K562 (cell line): ENCODE measurements at regions not wholly inside any gene's neighbourhood (a gene's known extent, or its start where the extent isn't known, plus 50 kb on each side); places are given as distances from the start of the nearest gene placed in this dataset.

ENCODE experiments used
- BRCA1 ChIP-seq, 2 experiments: fragments of 450-650 bp in 1 of 2; sonication (generic) in 1 of 2; formaldehyde crosslinking in 1 of 2; IDR thresholded peaks; 2 replicates each; pipeline versions ENCODE4 v1.5.0 to v1.6.1; 2017 to 2020; ENCODE audit warnings: mild to moderate bottlenecking in 1 of 2, missing genetic modification reagents in 1 of 2
- POLR2A ChIP-seq: fragments of 450-650 bp; conservative IDR thresholded peaks from 2 replicates; pipeline ENCODE4 v1.6.1; 2016
- POLR3G ChIP-seq: IDR thresholded peaks from 2 replicates; pipeline ENCODE4 v1.6.1; 2011; ENCODE audit not compliant: insufficient read length, insufficient replicate concordance; ENCODE audit errors: extremely low read depth
- ZKSCAN1 ChIP-seq: fragments of 150-350 bp; IDR thresholded peaks from 2 replicates; pipeline ENCODE4 v1.6.1; 2016; ENCODE audit warnings: low read depth, low read length
- ZNF140 ChIP-seq: fragments of 250-450 bp; sonication (Bioruptor Pico); IDR thresholded peaks from 2 replicates; pipeline ENCODE4 v1.8.0; 2021; ENCODE audit warnings: moderate library complexity, mild to moderate bottlenecking, inconsistent platforms
- ZNF174 ChIP-seq: fragments of 250-450 bp; sonication (Bioruptor Pico); IDR thresholded peaks from 2 replicates; pipeline ENCODE4 v1.4.0; 2020; ENCODE audit warnings: mild to moderate bottlenecking
- TF ChIP-seq, protein P1 (sequence below): sonication (generic); formaldehyde crosslinking; IDR thresholded peaks from 2 replicates; pipeline ENCODE4 v1.9.0; 2022; ENCODE audit warnings: mild to moderate bottlenecking, missing genetic modification reagents
- TF ChIP-seq, protein P2 (sequence below): IDR thresholded peaks from 3 replicates; pipeline ENCODE4 v1.6.1; 2011; ENCODE audit warnings: borderline replicate concordance, mild to moderate bottlenecking, moderate library complexity; ENCODE audit not compliant: insufficient read length; ENCODE audit errors: extremely low read depth

DNA sequence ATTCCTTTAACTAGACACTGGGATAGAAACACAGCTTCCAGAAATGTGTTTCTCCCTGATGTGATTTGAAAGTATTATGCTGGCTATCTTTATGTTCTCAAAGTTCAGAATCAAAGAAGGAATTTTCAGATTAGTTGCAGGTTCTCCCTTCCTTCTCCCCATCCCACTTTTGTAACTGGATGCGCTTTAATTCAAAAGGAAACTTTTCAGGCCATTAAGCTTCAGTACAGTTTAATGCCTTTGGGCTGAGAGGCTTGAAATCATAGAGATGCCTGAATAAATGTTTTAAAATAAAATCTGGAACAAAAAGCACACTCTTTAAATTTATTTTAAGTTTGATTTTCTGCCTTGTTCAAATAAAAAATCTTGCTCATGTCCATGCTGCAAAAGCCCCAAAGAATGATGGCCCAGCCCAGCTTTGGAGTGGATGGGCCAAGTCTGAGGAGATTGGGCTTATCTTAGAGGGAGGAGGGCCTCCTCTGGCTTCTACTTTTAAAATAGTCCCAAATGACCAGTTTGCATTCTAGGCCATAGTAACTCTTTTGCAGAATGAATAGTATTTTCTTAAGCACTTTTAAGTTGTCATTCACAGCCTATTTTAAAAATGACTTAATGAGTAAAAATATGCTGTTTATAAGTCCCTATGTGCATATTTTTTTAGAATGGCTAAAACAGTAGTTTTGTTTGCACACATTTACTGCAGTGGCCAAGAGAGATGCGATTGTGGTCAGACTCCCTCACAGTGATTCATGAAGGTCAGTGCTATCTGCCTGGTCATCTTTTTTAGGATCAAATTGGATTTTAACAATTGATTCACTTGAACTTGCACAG is 129.2 kb downstream of the MTX2 start:
- TF ChIP-seq BRCA1 (IDR thresholded peaks at IDR 0.05) = no peak
- no peak for TF ChIP-seq BRCA1 (CRISPR knock-in tag; IDR thresholded peaks at IDR 0.05)
- no peak for TF ChIP-seq ZNF140 (CRISPR knock-in tag)
- no peak for TF ChIP-seq ZKSCAN1
- TF ChIP-seq, protein P1, sequence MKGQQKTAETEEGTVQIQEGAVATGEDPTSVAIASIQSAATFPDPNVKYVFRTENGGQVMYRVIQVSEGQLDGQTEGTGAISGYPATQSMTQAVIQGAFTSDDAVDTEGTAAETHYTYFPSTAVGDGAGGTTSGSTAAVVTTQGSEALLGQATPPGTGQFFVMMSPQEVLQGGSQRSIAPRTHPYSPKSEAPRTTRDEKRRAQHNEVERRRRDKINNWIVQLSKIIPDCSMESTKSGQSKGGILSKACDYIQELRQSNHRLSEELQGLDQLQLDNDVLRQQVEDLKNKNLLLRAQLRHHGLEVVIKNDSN (CRISPR knock-in tag) = no peak
- TF ChIP-seq POLR2A = no peak
- TF ChIP-seq, protein P2, sequence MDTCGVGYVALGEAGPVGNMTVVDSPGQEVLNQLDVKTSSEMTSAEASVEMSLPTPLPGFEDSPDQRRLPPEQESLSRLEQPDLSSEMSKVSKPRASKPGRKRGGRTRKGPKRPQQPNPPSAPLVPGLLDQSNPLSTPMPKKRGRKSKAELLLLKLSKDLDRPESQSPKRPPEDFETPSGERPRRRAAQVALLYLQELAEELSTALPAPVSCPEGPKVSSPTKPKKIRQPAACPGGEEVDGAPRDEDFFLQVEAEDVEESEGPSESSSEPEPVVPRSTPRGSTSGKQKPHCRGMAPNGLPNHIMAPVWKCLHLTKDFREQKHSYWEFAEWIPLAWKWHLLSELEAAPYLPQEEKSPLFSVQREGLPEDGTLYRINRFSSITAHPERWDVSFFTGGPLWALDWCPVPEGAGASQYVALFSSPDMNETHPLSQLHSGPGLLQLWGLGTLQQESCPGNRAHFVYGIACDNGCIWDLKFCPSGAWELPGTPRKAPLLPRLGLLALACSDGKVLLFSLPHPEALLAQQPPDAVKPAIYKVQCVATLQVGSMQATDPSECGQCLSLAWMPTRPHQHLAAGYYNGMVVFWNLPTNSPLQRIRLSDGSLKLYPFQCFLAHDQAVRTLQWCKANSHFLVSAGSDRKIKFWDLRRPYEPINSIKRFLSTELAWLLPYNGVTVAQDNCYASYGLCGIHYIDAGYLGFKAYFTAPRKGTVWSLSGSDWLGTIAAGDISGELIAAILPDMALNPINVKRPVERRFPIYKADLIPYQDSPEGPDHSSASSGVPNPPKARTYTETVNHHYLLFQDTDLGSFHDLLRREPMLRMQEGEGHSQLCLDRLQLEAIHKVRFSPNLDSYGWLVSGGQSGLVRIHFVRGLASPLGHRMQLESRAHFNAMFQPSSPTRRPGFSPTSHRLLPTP = no peak
- TF ChIP-seq POLR3G = no peak
- TF ChIP-seq ZNF174 (CRISPR knock-in tag) = no peak
